H1 (cell line): ENCODE measurements at regions not wholly inside any gene's neighbourhood (a gene's known extent, or its start where the extent isn't known, plus 50 kb on each side); places are given as distances from the start of the nearest gene placed in this dataset.

ENCODE experiments used
- CTCF ChIA-PET: fragments of 300-600 bp; sonication (Branson Sonifier 250); formaldehyde crosslinking; loops from one replicate; lab custom pipeline; 2021; ENCODE audit not compliant: partially characterized antibody; lab: Charles Lee
- POLR2A ChIA-PET: fragments of 300-600 bp; sonication (Branson Sonifier 250); formaldehyde crosslinking; loops from one replicate; lab custom pipeline; 2021; ENCODE audit warnings: inconsistent platforms; ENCODE audit not compliant: partially characterized antibody; lab: Charles Lee
- DNase-seq, 2 experiments: peaks; one replicate each; pipeline versions ENCODE4 v3.0.0 to v3.0.0-alpha.2; 2010 to 2022; ENCODE audit warnings: low spot score in 2 of 2, low read depth in 1 of 2, mixed read lengths in 1 of 2
- FAIRE-seq: peaks from 2 replicates; lab custom pipeline; 2011; peaks lifted over from hg19 to GRCh38; lab: Jason Lieb, UNC
- H2AFZ ChIP-seq: 2 replicates; pipeline ENCODE4 v1.8.1; 2012; ENCODE audit warnings: low read length, inconsistent platforms
- H2AK5ac ChIP-seq: 2 replicates; pipeline ENCODE4 v1.6.1; 2013; ENCODE audit warnings: low read depth, low read length
- H2BK120ac ChIP-seq: replicated peaks from 2 replicates; pipeline ENCODE3; 2013; ENCODE audit warnings: low read depth, low read length, inconsistent platforms
- H2BK12ac ChIP-seq: 2 replicates; pipeline ENCODE4 v1.6.1; 2013; ENCODE audit warnings: low read depth, low read length
- H2BK15ac ChIP-seq: 2 replicates; pipeline ENCODE4 v1.6.1; 2013; ENCODE audit warnings: low read length
- H2BK20ac ChIP-seq: 2 replicates; pipeline ENCODE4 v1.6.1; 2013; ENCODE audit warnings: low read length
- H2BK5ac ChIP-seq: 2 replicates; pipeline ENCODE4 v1.6.1; 2013; ENCODE audit warnings: low read depth, low read length
- H3K14ac ChIP-seq: 2 replicates; pipeline ENCODE4 v1.6.1; 2013; ENCODE audit warnings: inconsistent platforms; ENCODE audit not compliant: insufficient read length
- H3K18ac ChIP-seq: 2 replicates; pipeline ENCODE4 v1.6.1; 2013; ENCODE audit warnings: low read length; ENCODE audit errors: extremely low read depth
- H3K23ac ChIP-seq: 2 replicates; pipeline ENCODE4 v1.6.1; 2013; ENCODE audit warnings: inconsistent platforms; ENCODE audit not compliant: insufficient read length
- H3K23me2 ChIP-seq: 2 replicates; pipeline ENCODE4 v1.6.1; 2013; ENCODE audit warnings: low read depth, low read length
- H3K27ac ChIP-seq: 2 replicates; pipeline ENCODE4 v1.6.1; 2011; ENCODE audit warnings: low read depth, low read length, inconsistent platforms
- H3K27me3 ChIP-seq, 4 experiments: replicated peaks in 1 of 4; 1 replicate in 1 of 4; 2 replicates in 3 of 4; pipeline versions ENCODE4 v1.6.1 to v1.8.1; 2011 to 2013; ENCODE audit warnings: low read length in 3 of 4, mild to moderate bottlenecking in 3 of 4, inconsistent platforms in 2 of 4, mixed read lengths in 2 of 4, moderate library complexity in 1 of 4; ENCODE audit not compliant: control insufficient read depth in 3 of 4, insufficient read depth in 3 of 4; ENCODE audit errors: extremely low read depth in 1 of 4
- H3K36me3 ChIP-seq, 4 experiments: 2 replicates each; pipeline versions ENCODE4 v1.6.1 to v1.8.1; 2011 to 2013; ENCODE audit warnings: mild to moderate bottlenecking in 4 of 4, low read length in 3 of 4, moderate library complexity in 2 of 4, control low read depth in 1 of 4, inconsistent platforms in 1 of 4; ENCODE audit not compliant: insufficient read depth in 4 of 4, control insufficient read depth in 2 of 4
- H3K4ac ChIP-seq: replicated peaks from 2 replicates; pipeline ENCODE3; 2013; ENCODE audit warnings: low read length, low read depth, mixed read lengths, inconsistent platforms; ENCODE audit not compliant: insufficient read length
- H3K4me1 ChIP-seq, 4 experiments: replicated peaks in 1 of 4; 1 replicate in 1 of 4; 2 replicates in 3 of 4; pipeline versions ENCODE4 v1.6.1 to v1.8.1; 2011 to 2013; ENCODE audit warnings: low read length in 3 of 4, inconsistent platforms in 2 of 4, mixed read lengths in 1 of 4; ENCODE audit not compliant: insufficient read depth in 4 of 4, control insufficient read depth in 3 of 4
- H3K4me2 ChIP-seq, 2 experiments: 2 replicates each; pipeline versions ENCODE4 v1.6.1 to v1.8.1; 2011 to 2013; ENCODE audit warnings: low read depth in 2 of 2, low read length in 2 of 2, control low read depth in 1 of 2, inconsistent platforms in 1 of 2, mild to moderate bottlenecking in 1 of 2; ENCODE audit not compliant: insufficient read depth in 1 of 2
- H3K4me3 ChIP-seq, 4 experiments: fragments of 200-600, 300-600 bp in 1 of 4; sonication (generic), shearing (Covaris generic), sonication (Bioruptor Twin) in 1 of 4; 2 replicates each; pipeline versions ENCODE4 v1.5.1 to v1.8.1; 2011 to 2016; ENCODE audit warnings: low read length in 4 of 4, low read depth in 3 of 4, control low read depth in 2 of 4, inconsistent platforms in 2 of 4, mild to moderate bottlenecking in 2 of 4, mixed read lengths in 1 of 4, moderate library complexity in 1 of 4; ENCODE audit not compliant: insufficient read depth in 2 of 4; ENCODE audit errors: extremely low read depth in 1 of 4
- H3K56ac ChIP-seq: replicated peaks from 2 replicates; pipeline ENCODE3; 2013; ENCODE audit warnings: low read depth, mild to moderate bottlenecking, mixed read lengths, low read length, inconsistent platforms; ENCODE audit not compliant: insufficient read length
- H3K79me1 ChIP-seq: 2 replicates; pipeline ENCODE4 v1.6.1; 2013; ENCODE audit warnings: low read depth, low read length, control low read depth
- H3K79me2 ChIP-seq, 2 experiments: 2 replicates each; pipeline versions ENCODE4 v1.6.1 to v1.8.1; 2012 to 2013; ENCODE audit warnings: low read length in 2 of 2, mild to moderate bottlenecking in 2 of 2, inconsistent platforms in 1 of 2; ENCODE audit not compliant: insufficient read depth in 2 of 2, control insufficient read depth in 1 of 2
- H3K9ac ChIP-seq, 4 experiments: replicated peaks in 1 of 4; 1 replicate in 1 of 4; 2 replicates in 3 of 4; pipeline versions ENCODE4 v1.6.1 to v1.8.1; 2011 to 2013; ENCODE audit warnings: low read depth in 3 of 4, low read length in 3 of 4, control low read depth in 2 of 4, mild to moderate bottlenecking in 2 of 4, moderate library complexity in 2 of 4, inconsistent platforms in 1 of 4; ENCODE audit errors: extremely low read depth in 1 of 4
- H3K9me3 ChIP-seq, 2 experiments: 2 replicates each; pipeline versions ENCODE4 v1.6.1 to v1.8.1; 2012 to 2013; ENCODE audit warnings: mild to moderate bottlenecking in 2 of 2, moderate library complexity in 2 of 2, control low read depth in 1 of 2, inconsistent platforms in 1 of 2, low read depth in 1 of 2, low read length in 1 of 2, mixed read lengths in 1 of 2; ENCODE audit not compliant: insufficient read depth in 2 of 2
- H4K20me1 ChIP-seq, 2 experiments: replicated peaks in 1 of 2; 2 replicates each; pipeline versions ENCODE3 to v1.8.1; 2011 to 2013; ENCODE audit warnings: inconsistent platforms in 2 of 2, low read length in 2 of 2, mild to moderate bottlenecking in 1 of 2; ENCODE audit not compliant: insufficient read depth in 2 of 2, control insufficient read depth in 1 of 2
- H4K5ac ChIP-seq: 2 replicates; pipeline ENCODE4 v1.6.1; 2013; ENCODE audit warnings: low read length, low read depth, mixed read lengths, inconsistent platforms; ENCODE audit not compliant: insufficient read length
- H4K8ac ChIP-seq: 2 replicates; pipeline ENCODE4 v1.8.0; 2013; ENCODE audit warnings: mild to moderate bottlenecking, moderate library complexity, low read length, inconsistent platforms; ENCODE audit not compliant: insufficient read depth; ENCODE audit errors: extremely low read depth
- H4K91ac ChIP-seq: replicated peaks from 2 replicates; pipeline ENCODE3; 2013; ENCODE audit warnings: low read length, mixed read lengths, inconsistent platforms; ENCODE audit not compliant: insufficient read length
- ASH2L ChIP-seq: fragments of 200-600, 300-600 bp; sonication (generic); IDR thresholded peaks from one replicate; pipeline ENCODE4 v1.7.1; 2017; ENCODE audit warnings: low read length
- CREB1 ChIP-seq: IDR thresholded peaks from 2 replicates; pipeline ENCODE4 v1.6.1; 2012; ENCODE audit warnings: inconsistent platforms
- HDAC2 ChIP-seq, 2 experiments: fragments of 300-600 bp in 1 of 2; sonication (generic) in 1 of 2; IDR thresholded peaks; 2 replicates each; pipeline ENCODE4 v1.6.1; 2011 to 2012; ENCODE audit warnings: low read depth in 2 of 2, low read length in 2 of 2, mild to moderate bottlenecking in 2 of 2, moderate library complexity in 2 of 2, borderline replicate concordance in 1 of 2, inconsistent platforms in 1 of 2
- JUN ChIP-seq: IDR thresholded peaks from 2 replicates; pipeline ENCODE4 v1.6.1; 2011; ENCODE audit warnings: low read depth, mild to moderate bottlenecking, improper control_type of control experiment, low read length
- POLR2A ChIP-seq, 2 experiments: IDR thresholded peaks; 1 replicate in 1 of 2; 2 replicates in 1 of 2; pipeline ENCODE4 v1.6.1; 2011; ENCODE audit warnings: low read depth in 2 of 2, low read length in 2 of 2, mild to moderate bottlenecking in 2 of 2; ENCODE audit errors: control extremely low read depth in 1 of 2
- SP4 ChIP-seq: IDR thresholded peaks from 2 replicates; pipeline ENCODE4 v1.6.1; 2012; ENCODE audit warnings: low read length, inconsistent platforms
- SUZ12 ChIP-seq: fragments of 200-600 bp; sonication (generic); IDR thresholded peaks from 2 replicates; pipeline ENCODE4 v1.6.1; 2012; ENCODE audit warnings: mild to moderate bottlenecking, inconsistent platforms, low read length, moderate library complexity, mixed read lengths
- TAF1 ChIP-seq: IDR thresholded peaks from 2 replicates; pipeline ENCODE4 v1.6.1; 2011; ENCODE audit warnings: mild to moderate bottlenecking, low read depth, low read length
- WGBS, 2 experiments: shearing (Covaris generic) in 1 of 2; methylation state at CpG; one replicate each; pipeline versions ENCODE4 v1.1.6 to v1.1.7; 2013 to 2015; ENCODE audit warnings: low lambda C conversion rate in 2 of 2, mixed read lengths in 2 of 2, inconsistent platforms in 1 of 2, low coverage in 1 of 2, missing lambda C conversion rate in 1 of 2; ENCODE audit not compliant: insufficient replicate concordance in 2 of 2, insufficient coverage in 1 of 2, insufficient read length in 1 of 2; ENCODE audit errors: extremely low coverage in 1 of 2, missing lambda C conversion rate in 1 of 2; 5-methylcytosine and 5-hydroxymethylcytosine counted together

DNA sequence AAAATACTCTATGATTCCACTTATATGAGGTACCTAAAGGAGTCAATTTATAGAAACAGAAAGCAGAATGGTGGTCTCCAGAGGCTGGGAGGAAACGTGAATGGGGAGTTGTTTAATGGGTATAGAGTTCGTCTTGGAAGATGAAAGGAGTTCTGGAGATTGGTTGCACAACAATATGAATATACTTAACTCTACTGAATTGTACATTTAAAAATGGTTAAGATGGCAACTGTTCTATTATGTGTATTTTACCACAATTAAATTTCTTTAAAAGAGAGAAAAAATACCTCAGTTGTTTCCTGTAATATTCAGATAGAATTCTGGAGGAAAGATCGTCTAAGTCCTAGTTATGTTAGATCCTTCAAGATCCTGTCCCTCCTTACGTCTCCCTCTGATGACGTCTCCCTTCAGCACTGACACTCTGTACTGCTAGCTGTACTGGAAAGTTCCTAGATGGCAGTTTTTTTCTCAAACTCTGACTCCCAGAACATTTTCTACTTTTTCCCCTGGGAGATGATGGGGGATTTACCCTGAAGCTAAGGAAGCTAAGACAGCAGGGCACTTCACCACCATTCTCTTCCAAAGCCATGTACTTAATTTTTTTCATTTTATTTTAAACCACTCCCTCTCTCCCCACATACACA, 53.2 kb upstream of the CAV2 start:
- ChIA-PET CTCF (interaction anchor here (1.2 kb wide), 1 partner anchor 80 kb away, joined by 3 read pairs; no protein-coding TSS in a partner anchor), POLR2A (no interaction called here)
- no peak overlapping the region for H3K56ac ChIP-seq
- H3K4ac ChIP-seq: no peak overlapping the region
- H4K5ac ChIP-seq: no peak overlapping the region
- no peaks in the 10 kb centered on the region for H3K36me3 ChIP-seq
- no peak overlapping the region for H3K23ac ChIP-seq
- H2BK120ac ChIP-seq: no peak overlapping the region
- no peak for DNase-seq
- H3K27me3 ChIP-seq: no peaks in the 10 kb centered on the region
- H3K4me2 ChIP-seq: no peak overlapping the region
- H4K8ac ChIP-seq: no peak overlapping the region
- H3K9me3 ChIP-seq: no peaks in the 10 kb centered on the region
- H2BK12ac ChIP-seq: no peak overlapping the region
- H2BK20ac ChIP-seq: no peak overlapping the region
- no peak overlapping the region for H3K27ac ChIP-seq
- H3K4me3 ChIP-seq: no peak overlapping the region
- H3K14ac ChIP-seq: no peak overlapping the region
- no peaks in the 10 kb centered on the region for H4K20me1 ChIP-seq
- WGBS, 2 experiments: 93% methylated on average over 5 of the region's 5 CpGs; no CpG with 5 or more reads in 1 of the 2 experiments
- no peak overlapping the region for H2BK5ac ChIP-seq
- no peak overlapping the region for H4K91ac ChIP-seq
- no peaks in the 10 kb centered on the region for H3K79me1 ChIP-seq
- no peaks in the 10 kb centered on the region for H3K4me1 ChIP-seq
- no peak overlapping the region for H2AK5ac ChIP-seq
- no peak overlapping the region for H3K18ac ChIP-seq
- no peak for FAIRE-seq
- no peak overlapping the region for H2AFZ ChIP-seq
- H2BK15ac ChIP-seq: no peak overlapping the region
- H3K23me2 ChIP-seq: no peaks in the 10 kb centered on the region; the same call in 1 of the 2 replicates
- no peaks in the 10 kb centered on the region for H3K79me2 ChIP-seq
- no peak for TF ChIP-seq HDAC2 (IDR thresholded peaks at IDR 0.05; ENCODE audit: borderline replicate concordance in 1 of 2, low read depth in 2 of 2, low read length in 2 of 2)
- no peak for TF ChIP-seq SP4
- no peak for TF ChIP-seq ASH2L
- no peak for TF ChIP-seq CREB1
- no peak for TF ChIP-seq TAF1
- no peak for TF ChIP-seq POLR2A (IDR thresholded peaks at IDR 0.05; ENCODE audit: control extremely low read depth in 1 of 2, low read depth in 2 of 2, low read length in 2 of 2)
- no peak for TF ChIP-seq SUZ12
- TF ChIP-seq JUN: no peak
- no peak overlapping the region for H3K9ac ChIP-seq
